HL-60 (cell line): ENCODE measurements at regions not wholly inside any gene's neighbourhood (a gene's known extent, or its start where the extent isn't known, plus 50 kb on each side); places are given as distances from the start of the nearest gene placed in this dataset.

Experiments used
- DNase-seq, 2 experiments: peaks; one replicate each; pipeline ENCODE4 v3.0.0-alpha.2; 2010 to 2020; ENCODE audit warnings: low read depth in 1 of 2, low spot score in 1 of 2
- H3K27ac ChIP-seq: fragments of 250-450 bp; sonication (Bioruptor Pico); replicated peaks from 2 replicates; pipeline ENCODE4 v1.5.1; 2020; ENCODE audit warnings: mild to moderate bottlenecking, moderate library complexity
- H3K27me3 ChIP-seq: fragments of 250-450 bp; sonication (Bioruptor Pico); 2 replicates; pipeline ENCODE4 v1.5.1; 2021; ENCODE audit warnings: mild to moderate bottlenecking, moderate library complexity; ENCODE audit not compliant: insufficient read depth, poor library complexity, severe bottlenecking
- H3K4me3 ChIP-seq: replicated peaks from 2 replicates; pipeline ENCODE4 v1.5.1; 2011; ENCODE audit warnings: mild to moderate bottlenecking, control low read depth, low read length; ENCODE audit not compliant: insufficient read depth
- CTCF ChIP-seq: IDR thresholded peaks from one replicate; pipeline ENCODE4 v1.5.1; 2011; ENCODE audit warnings: low read length, control low read depth, inconsistent platforms; ENCODE audit not compliant: insufficient read depth
- GABPA ChIP-seq: IDR thresholded peaks from 2 replicates; pipeline ENCODE4 v1.6.1; 2012; ENCODE audit warnings: low read depth
- POLR2AphosphoS5 ChIP-seq: IDR thresholded peaks from 2 replicates; pipeline ENCODE4 v1.6.1; 2012; ENCODE audit warnings: low read depth
- REST ChIP-seq: IDR thresholded peaks from 2 replicates; pipeline ENCODE4 v1.6.1; 2012; ENCODE audit warnings: low read depth; ENCODE audit not compliant: insufficient replicate concordance
- SPI1 ChIP-seq: IDR thresholded peaks from 2 replicates; pipeline ENCODE4 v1.6.1; 2012; ENCODE audit warnings: low read depth, mild to moderate bottlenecking, borderline replicate concordance

GRCh38 chrX:39654183-39654925 lies 443.4 kb downstream of the BCOR start:
- no peak for DNase-seq
- H3K27ac ChIP-seq, result no peak overlapping the region

GRCh38 chrX:39654952-39655351 lies 442.8 kb downstream of the BCOR start:
- no peak for DNase-seq
- Histone ChIP-seq H3K27ac (no peak overlapping the region), H3K4me3 (no peak overlapping the region), H3K27me3 (no peaks in the 10 kb centered on the region)
- no peak for TF ChIP-seq CTCF
- no peak for TF ChIP-seq GABPA
- no peak for TF ChIP-seq REST
- TF ChIP-seq POLR2AphosphoS5, result no peak
- no peak for TF ChIP-seq SPI1

More at GRCh38 chrX:39654183-39654925, 443.4 kb downstream of the BCOR start:
- Histone ChIP-seq H3K27me3 (no peaks in the 10 kb centered on the region), H3K4me3 (no peak overlapping the region)
- no peak for TF ChIP-seq POLR2AphosphoS5
- no peak for TF ChIP-seq GABPA
- TF ChIP-seq REST, result no peak
- TF ChIP-seq SPI1, result no peak
- TF ChIP-seq CTCF, result no peak

- no peaks in the 10 kb centered on the region for H3K27me3 ChIP-seq
- H3K27ac ChIP-seq, result no peak overlapping the region
- DNase-seq, result no peak
- TF ChIP-seq GABPA (no peak), POLR2AphosphoS5 (no peak), CTCF (no peak), SPI1 (no peak), REST (no peak)
- H3K4me3 ChIP-seq, result no peak overlapping the region
Observed at GRCh38 chrX:39661116-39661907, 436.4 kb downstream of the BCOR start.
